AG08396 (cell line): ENCODE measurements at regions not wholly inside any gene's neighbourhood (a gene's known extent, or its start where the extent isn't known, plus 50 kb on each side); places are given as distances from the start of the nearest gene placed in this dataset.

Source experiments
- DNase-seq: peaks from one replicate; pipeline ENCODE4 v3.0.0; 2012; ENCODE audit warnings: low spot score, mixed read lengths

GRCh38 chr6:26149240-26149639 lies 62.0 kb downstream of the HFE start:
- no peak for DNase-seq

GRCh38 chr6:26152226-26153101 lies 65.2 kb downstream of the HFE start:
- DNase-seq, result no peak

GRCh38 chr6:26155061-26155930 lies 68.1 kb downstream of the HFE start:
- no peak for DNase-seq

GRCh38 chr6:26156105-26156849 lies 69.0 kb downstream of the HFE start:
- DNase-seq, result peak; percentile 93

GRCh38 chr6:26156850-26157250 lies 69.6 kb downstream of the HFE start:
- peak; percentile 13 for DNase-seq

- DNase-seq, result peak; percentile 89
Measured at GRCh38 chr6:26157251-26158075, 70.2 kb downstream of the HFE start.

GRCh38 chr6:26158076-26158580 lies 70.9 kb downstream of the HFE start:
- no peak for DNase-seq

- peak; percentile 37 for DNase-seq
Measured at GRCh38 chr6:26158581-26159356, 71.5 kb downstream of the HFE start.

GRCh38 chr6:26159357-26160273 lies 72.4 kb downstream of the HFE start:
- DNase-seq, result no peak

GRCh38 chr6:26161322-26161721 lies 74.1 kb downstream of the HFE start:
- no peak for DNase-seq

GRCh38 chr6:26162399-26162798 lies 75.2 kb downstream of the HFE start:
- DNase-seq, result no peak

- DNase-seq, result no peak
Measured at GRCh38 chr6:26163427-26164119, 76.3 kb downstream of the HFE start.

- DNase-seq, result no peak
Measured at GRCh38 chr6:26164120-26164505, 76.9 kb downstream of the HFE start.

GRCh38 chr6:26165261-26165790 lies 78.1 kb downstream of the HFE start:
- DNase-seq, result no peak

- no peak for DNase-seq
Measured at GRCh38 chr6:26170181-26170580, 83.0 kb downstream of the HFE start.

- DNase-seq, result no peak
Measured at GRCh38 chr6:26170951-26171841, 84.0 kb downstream of the HFE start.

- no peak for DNase-seq
Measured at GRCh38 chr6:26172608-26172968, 85.4 kb downstream of the HFE start.

- no peak for DNase-seq
Measured at GRCh38 chr6:26173836-26174145, 86.6 kb downstream of the HFE start.
